Left colon (tissue), 2 donors: ENCODE measurements at regions not wholly inside any gene's neighbourhood (a gene's known extent, or its start where the extent isn't known, plus 50 kb on each side); places are given as distances from the start of the nearest gene placed in this dataset.

Source experiments
- ATAC-seq: fragments of 200-7000 bp; cut with Tn5 transposase; one replicate; pipeline ENCODE4 v1.9.1; 2020; ENCODE audit warnings: mild to moderate bottlenecking, moderate library complexity
- DNase-seq, 2 donors: peaks; one replicate each; pipeline ENCODE4 v3.0.0-alpha.2; 2020
- intact Hi-C, 2 donors: fragments of 100-400 bp; cut with DNase I in 1 of 2; cut with micrococcal nuclease in 1 of 2; formaldehyde crosslinking; loops; one replicate each; pipeline versions ENCODE4 v1.11.2 to v1.14.0; 2022; cut with DNase I, micrococcal nuclease
- donor health status: DM: no; HTN: no; CAD: no.
- donor health status: DM: yes; HTN: yes; CAD: no.

- intact Hi-C loops: no loop called here
- ATAC-seq (no peak), DNase-seq (no peak)
Measured at GRCh38 chr3:81947359-81947758, 185.9 kb upstream of the GBE1 start.

GRCh38 chr3:81938681-81939080 lies 177.2 kb upstream of the GBE1 start:
- intact Hi-C loops: no loop called here
- no peak for DNase-seq
- ATAC-seq: no peak

DNA sequence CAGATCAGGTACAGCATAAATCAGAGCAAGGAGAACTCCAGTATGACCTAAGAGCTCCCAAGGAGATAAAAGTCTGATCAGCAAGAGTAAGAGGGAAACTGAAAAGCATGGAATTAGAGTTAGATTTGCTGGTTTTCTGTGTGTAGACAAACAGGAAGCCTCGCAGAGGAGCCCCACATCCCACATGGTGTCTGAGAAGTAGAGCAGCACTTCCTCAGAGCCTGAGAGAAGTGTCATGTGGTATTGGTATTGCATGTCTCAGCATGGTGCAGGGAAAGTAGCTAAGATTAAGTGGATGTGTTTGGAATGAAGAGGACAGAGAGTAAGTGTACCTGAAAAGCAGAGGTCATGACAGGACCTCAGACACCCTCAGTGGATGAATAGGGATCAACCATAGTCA lies 175.4 kb upstream of the GBE1 start:
- ATAC-seq: no peak
- no peak for DNase-seq
- intact Hi-C loops: no loop called here

- ATAC-seq: no peak
- no peak for DNase-seq
- intact Hi-C loops: no loop called here
Measured at GRCh38 chr3:81932681-81933080, 171.2 kb upstream of the GBE1 start.

GRCh38 chr3:81931265-81932251 lies 170.1 kb upstream of the GBE1 start:
- ATAC-seq (no peak), DNase-seq (no peak)
- intact Hi-C loops: no loop called here

- ATAC-seq (no peak), DNase-seq (no peak)
- intact Hi-C loops: no loop called here
Measured at GRCh38 chr3:81929697-81930096, 168.3 kb upstream of the GBE1 start.

DNA sequence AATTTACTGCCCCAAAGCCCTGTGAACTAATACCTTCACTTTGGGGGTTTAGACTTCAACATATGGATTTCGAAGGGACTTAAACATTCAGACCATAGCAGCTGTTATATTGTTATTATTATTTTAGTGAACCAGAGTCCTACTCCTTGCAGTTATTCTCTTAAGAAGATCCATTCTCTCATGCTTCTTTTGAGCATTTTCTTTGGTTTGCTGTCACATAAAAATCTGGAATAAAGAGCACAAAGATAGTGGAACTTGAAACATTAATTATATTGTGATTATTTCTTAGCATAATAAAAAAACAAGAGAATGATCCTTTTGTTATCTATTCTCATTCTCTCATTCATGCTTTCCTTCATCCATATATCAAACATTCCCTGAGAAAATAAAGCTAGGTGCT lies 166.4 kb upstream of the GBE1 start:
- intact Hi-C loops: no loop called here
- DNase-seq: no peak
- no peak for ATAC-seq

GRCh38 chr3:81925385-81925784 lies 163.9 kb upstream of the GBE1 start:
- DNase-seq: no peak
- intact Hi-C loops: no loop called here
- ATAC-seq: no peak

DNA sequence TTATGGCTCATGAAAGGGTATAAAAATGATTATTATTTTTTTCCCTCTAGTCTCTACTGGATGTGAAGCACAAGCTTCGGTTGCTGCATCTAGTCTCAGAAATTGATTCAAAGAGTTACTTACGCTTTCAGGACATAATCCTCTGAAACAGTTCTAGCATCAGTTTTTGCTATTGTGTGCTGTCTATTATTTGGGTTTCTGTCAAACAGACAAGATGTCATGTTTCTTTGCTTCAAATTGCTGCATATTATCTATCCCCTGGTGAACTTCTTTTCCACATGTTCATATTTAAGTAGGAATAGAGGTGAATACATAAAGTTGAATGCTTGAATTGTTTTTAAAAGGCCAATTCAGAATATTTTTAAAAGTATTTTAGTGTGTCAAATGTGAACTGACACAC lies 161.6 kb upstream of the GBE1 start:
- DNase-seq (no peak), ATAC-seq (no peak)
- intact Hi-C loops: no loop called here

DNA sequence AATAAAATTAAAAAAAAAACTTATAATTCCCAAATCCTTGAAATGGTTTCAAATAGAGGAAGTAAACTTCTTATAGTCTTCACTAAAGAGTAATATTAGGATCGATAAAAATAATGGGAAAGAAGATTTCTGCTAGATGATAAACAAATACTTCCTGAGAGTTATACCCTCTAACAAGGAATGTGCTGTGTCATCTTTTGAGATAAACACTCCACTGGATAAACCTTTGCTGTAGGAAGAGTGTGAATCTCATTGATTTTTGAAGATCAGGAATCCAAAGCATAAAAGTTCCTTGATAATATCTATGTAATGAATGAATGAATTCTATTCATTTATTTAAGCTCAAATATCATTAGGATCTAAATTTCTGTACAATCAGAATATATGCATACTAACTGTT lies 161.0 kb upstream of the GBE1 start:
- no peak for DNase-seq
- intact Hi-C loops: no loop called here
- ATAC-seq: no peak

DNA sequence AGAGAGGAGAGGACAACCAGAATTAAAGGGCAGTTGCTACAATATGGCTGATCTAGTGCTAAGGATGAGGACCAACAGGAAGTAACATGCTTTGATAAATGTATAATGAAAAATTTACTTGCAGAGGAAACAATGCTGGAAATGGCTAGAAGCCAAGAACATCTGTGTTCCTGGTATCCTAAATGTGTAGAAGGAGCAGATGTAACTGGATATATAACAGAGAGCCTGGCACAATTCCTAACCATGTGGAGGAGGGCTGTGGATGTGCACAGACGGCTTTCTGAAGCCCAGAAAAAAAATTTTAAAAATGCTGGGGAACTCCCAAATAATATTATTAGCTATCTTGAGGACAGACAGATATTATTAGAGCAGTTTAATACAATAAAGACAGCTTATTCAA lies 159.4 kb upstream of the GBE1 start:
- DNase-seq (no peak), ATAC-seq (no peak)
- intact Hi-C loops: no loop called here

GRCh38 chr3:81916890-81917289 lies 155.4 kb upstream of the GBE1 start:
- intact Hi-C loops: no loop called here
- no peak for ATAC-seq

GRCh38 chr3:81913886-81914663 lies 152.6 kb upstream of the GBE1 start:
- intact Hi-C loops: no loop called here
- DNase-seq (no peak), ATAC-seq (no peak)

More at GRCh38 chr3:81916890-81917289, 155.4 kb upstream of the GBE1 start:
- no peak for DNase-seq

- ATAC-seq (no peak), DNase-seq (no peak)
- intact Hi-C loops: no loop called here
Measured at GRCh38 chr3:81911221-81911620, 149.8 kb upstream of the GBE1 start.

DNA sequence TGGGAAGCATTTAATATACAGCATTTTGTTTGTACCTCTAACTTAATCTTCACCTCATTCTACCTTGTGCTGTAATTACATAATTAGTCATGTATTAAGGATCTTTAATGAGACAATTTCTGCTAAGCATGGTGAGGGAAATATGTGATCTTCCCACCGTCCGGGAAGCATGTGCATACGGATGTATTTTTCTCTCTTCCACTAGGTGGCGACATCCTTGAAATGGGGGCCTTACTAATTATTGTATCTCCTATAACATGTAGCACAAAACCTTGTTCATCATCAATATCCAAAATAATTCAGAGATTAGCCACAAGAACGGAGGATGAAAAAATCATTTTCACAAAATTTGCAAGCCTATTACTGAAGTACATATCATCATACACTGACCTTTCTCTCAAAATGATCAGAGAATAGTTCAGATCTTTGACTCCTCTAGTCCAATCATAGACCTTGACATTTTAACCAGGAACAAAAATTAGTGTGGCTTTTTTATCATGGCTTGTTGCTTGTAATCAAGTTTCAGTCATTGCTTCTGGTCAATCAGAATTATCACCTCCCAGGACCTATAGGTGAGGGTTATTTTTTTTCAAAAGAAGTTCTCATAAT lies 148.9 kb upstream of the GBE1 start:
- DNase-seq (no peak), ATAC-seq (no peak)
- intact Hi-C loops: no loop called here

GRCh38 chr3:81909796-81910195 lies 148.4 kb upstream of the GBE1 start:
- DNase-seq: no peak
- intact Hi-C loops: no loop called here
- ATAC-seq: no peak

DNA sequence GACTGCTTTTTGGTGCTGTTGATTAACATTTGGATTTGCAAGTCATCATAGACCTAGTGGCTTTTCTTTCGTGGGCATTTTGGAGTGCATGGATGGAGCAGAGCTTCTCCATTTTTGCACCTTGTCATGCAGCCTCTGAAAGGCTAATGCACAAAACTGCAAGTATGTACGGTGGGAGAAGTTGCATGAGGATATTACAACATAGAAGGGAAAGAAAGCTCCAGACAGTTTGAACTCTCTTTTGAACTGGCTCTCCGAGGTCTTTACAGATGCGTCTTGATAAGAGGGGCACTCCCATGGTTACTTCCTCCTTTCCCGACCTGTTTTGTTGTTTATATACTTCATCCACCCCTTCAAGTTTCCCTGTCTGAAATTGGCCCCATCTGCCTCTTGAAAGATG lies 147.1 kb upstream of the GBE1 start:
- intact Hi-C loops: no loop called here
- DNase-seq (no peak), ATAC-seq (no peak)

DNA sequence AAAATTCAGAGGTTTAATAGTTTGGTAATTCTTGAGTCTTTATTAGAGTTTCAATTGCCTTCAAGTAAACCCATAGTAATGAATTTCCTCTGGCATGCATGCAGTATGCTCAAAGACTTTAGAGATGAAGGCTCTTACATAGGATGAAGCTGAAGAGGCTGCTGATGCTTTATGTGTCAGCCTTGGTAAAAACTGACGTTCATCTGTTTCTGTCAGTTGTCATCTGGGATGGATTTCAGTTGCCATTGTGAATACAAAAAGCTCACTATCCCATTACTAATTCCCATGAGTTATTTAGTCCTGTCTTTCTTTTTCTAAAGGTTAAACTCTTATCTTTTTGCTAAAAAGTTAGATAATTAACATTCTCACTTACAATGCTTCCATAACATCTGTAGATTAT lies 136.9 kb upstream of the GBE1 start:
- intact Hi-C loops: no loop called here
- DNase-seq (no peak), ATAC-seq (no peak)

- intact Hi-C loops: no loop called here
- ATAC-seq: no peak
Measured at GRCh38 chr3:81894598-81894997, 133.2 kb upstream of the GBE1 start.

More at GRCh38 chr3:81894598-81894997, 133.2 kb upstream of the GBE1 start:
- no peak for DNase-seq
